ENCODE measurements at regions not wholly inside any gene's neighbourhood (a gene's known extent, or its start where the extent isn't known, plus 50 kb on each side); places are given as distances from the start of the nearest gene placed in this dataset.

DNA sequence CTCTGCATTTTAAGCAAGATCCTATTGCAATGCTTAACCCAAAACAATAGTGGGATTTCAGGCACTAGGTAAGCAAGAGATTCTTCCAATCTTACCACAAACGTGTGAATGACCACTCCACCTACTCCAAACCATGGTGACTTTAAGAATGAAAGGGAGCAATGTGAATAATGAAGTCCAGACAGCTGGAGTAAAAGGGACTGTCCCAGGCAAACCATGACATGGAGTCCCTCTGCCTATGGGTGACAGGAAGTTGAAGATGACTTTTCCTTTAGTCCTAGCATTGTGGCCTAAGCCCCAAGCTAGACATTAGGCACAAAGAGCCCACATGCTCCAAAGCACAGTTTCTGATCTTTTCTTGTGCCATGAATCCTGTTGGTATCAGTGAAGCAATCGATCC, 179.0 kb downstream of the SHQ1 start:
- TF ChIP-seq, protein P1, sequence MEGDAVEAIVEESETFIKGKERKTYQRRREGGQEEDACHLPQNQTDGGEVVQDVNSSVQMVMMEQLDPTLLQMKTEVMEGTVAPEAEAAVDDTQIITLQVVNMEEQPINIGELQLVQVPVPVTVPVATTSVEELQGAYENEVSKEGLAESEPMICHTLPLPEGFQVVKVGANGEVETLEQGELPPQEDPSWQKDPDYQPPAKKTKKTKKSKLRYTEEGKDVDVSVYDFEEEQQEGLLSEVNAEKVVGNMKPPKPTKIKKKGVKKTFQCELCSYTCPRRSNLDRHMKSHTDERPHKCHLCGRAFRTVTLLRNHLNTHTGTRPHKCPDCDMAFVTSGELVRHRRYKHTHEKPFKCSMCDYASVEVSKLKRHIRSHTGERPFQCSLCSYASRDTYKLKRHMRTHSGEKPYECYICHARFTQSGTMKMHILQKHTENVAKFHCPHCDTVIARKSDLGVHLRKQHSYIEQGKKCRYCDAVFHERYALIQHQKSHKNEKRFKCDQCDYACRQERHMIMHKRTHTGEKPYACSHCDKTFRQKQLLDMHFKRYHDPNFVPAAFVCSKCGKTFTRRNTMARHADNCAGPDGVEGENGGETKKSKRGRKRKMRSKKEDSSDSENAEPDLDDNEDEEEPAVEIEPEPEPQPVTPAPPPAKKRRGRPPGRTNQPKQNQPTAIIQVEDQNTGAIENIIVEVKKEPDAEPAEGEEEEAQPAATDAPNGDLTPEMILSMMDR (IDR thresholded peaks at IDR 0.05): no peak
- no peak for TF ChIP-seq POLR2A (IDR thresholded peaks at IDR 0.05)

Data from right lobe of liver (tissue), 4 donors.